ENCODE measurements at regions not wholly inside any gene's neighbourhood (a gene's known extent, or its start where the extent isn't known, plus 50 kb on each side); places are given as distances from the start of the nearest gene placed in this dataset.
"Not testable (repeated sequence)": the region's sequence is repeated elsewhere in the genome, so short reads cannot be mapped to it uniquely, and the experiment has no call there.

GRCh38 chrX:63470506-63470905 lies 119.4 kb upstream of the SPIN4 start:
- DNase-seq (ENCODE audit: extremely low read depth in 1 of 2, low read depth in 1 of 2): no peak

- no peak for DNase-seq (ENCODE audit: extremely low read depth in 1 of 2, low read depth in 1 of 2)
Measured at GRCh38 chrX:63466690-63467089, 115.6 kb upstream of the SPIN4 start.

- no peak for DNase-seq (ENCODE audit: extremely low read depth in 1 of 2, low read depth in 1 of 2)
Measured at GRCh38 chrX:63458981-63459380, 107.8 kb upstream of the SPIN4 start.

- no peak for DNase-seq (ENCODE audit: extremely low read depth in 1 of 2, low read depth in 1 of 2)
Measured at GRCh38 chrX:63453571-63453970, 102.4 kb upstream of the SPIN4 start.

- DNase-seq (ENCODE audit: extremely low read depth in 1 of 2, low read depth in 1 of 2): no peak
Measured at GRCh38 chrX:63441717-63442116, 90.6 kb upstream of the SPIN4 start.

- DNase-seq (ENCODE audit: extremely low read depth in 1 of 2, low read depth in 1 of 2): no peak
Measured at GRCh38 chrX:63439580-63439979, 88.4 kb upstream of the SPIN4 start.

GRCh38 chrX:63436865-63437264 lies 85.7 kb upstream of the SPIN4 start:
- no peak for DNase-seq (ENCODE audit: extremely low read depth in 1 of 2, low read depth in 1 of 2)

- DNase-seq (ENCODE audit: extremely low read depth in 1 of 2, low read depth in 1 of 2): no peak
Measured at GRCh38 chrX:63434665-63435064, 83.5 kb upstream of the SPIN4 start.

GRCh38 chrX:63434206-63434605 lies 83.1 kb upstream of the SPIN4 start:
- DNase-seq (ENCODE audit: extremely low read depth in 1 of 2, low read depth in 1 of 2): no peak

- DNase-seq (ENCODE audit: extremely low read depth in 1 of 2, low read depth in 1 of 2): no peak
Measured at GRCh38 chrX:63430026-63430425, 78.9 kb upstream of the SPIN4 start.

- no peak for DNase-seq (ENCODE audit: extremely low read depth in 1 of 2, low read depth in 1 of 2)
Measured at GRCh38 chrX:63428348-63428747, 77.2 kb upstream of the SPIN4 start.

- DNase-seq (ENCODE audit: extremely low read depth in 1 of 2, low read depth in 1 of 2): no peak
Measured at GRCh38 chrX:63426519-63426918, 75.4 kb upstream of the SPIN4 start.

- DNase-seq (ENCODE audit: extremely low read depth in 1 of 2, low read depth in 1 of 2): no peak
Measured at GRCh38 chrX:63424063-63424462, 72.9 kb upstream of the SPIN4 start.

- DNase-seq (ENCODE audit: extremely low read depth in 1 of 2, low read depth in 1 of 2): no peak
Measured at GRCh38 chrX:63421411-63421810, 70.3 kb upstream of the SPIN4 start.

GRCh38 chrX:63418211-63418610 lies 67.1 kb upstream of the SPIN4 start:
- DNase-seq (ENCODE audit: extremely low read depth in 1 of 2, low read depth in 1 of 2): no peak

- DNase-seq (ENCODE audit: extremely low read depth in 1 of 2, low read depth in 1 of 2): no peak
Measured at GRCh38 chrX:63417649-63418048, 66.5 kb upstream of the SPIN4 start.

GRCh38 chrX:63409934-63410333 lies 58.8 kb upstream of the SPIN4 start:
- DNase-seq (ENCODE audit: extremely low read depth in 1 of 2, low read depth in 1 of 2): not testable (repeated sequence)

- DNase-seq (ENCODE audit: extremely low read depth in 1 of 2, low read depth in 1 of 2): no peak
Measured at GRCh38 chrX:63408050-63408449, 56.9 kb upstream of the SPIN4 start.

GRCh38 chrX:63404332-63404731 lies 53.2 kb upstream of the SPIN4 start:
- no peak for DNase-seq (ENCODE audit: extremely low read depth in 1 of 2, low read depth in 1 of 2)

- DNase-seq (ENCODE audit: extremely low read depth in 1 of 2, low read depth in 1 of 2): no peak
Measured at GRCh38 chrX:63402106-63402505, 51.0 kb upstream of the SPIN4 start.

Measured in activated CD8-positive, alpha-beta memory T cell treated with anti-CD3 and anti-CD28 coated beads for 1 hour (primary cell).